HG02884 (cell line): ENCODE measurements at regions not wholly inside any gene's neighbourhood (a gene's known extent, or its start where the extent isn't known, plus 50 kb on each side); places are given as distances from the start of the nearest gene placed in this dataset.

Experiments
- ATAC-seq: cut with Tn5 transposase; IDR thresholded peaks from one replicate; pipeline ENCODE4 v1.9.1; 2021; ENCODE audit warnings: mild to moderate bottlenecking, moderate library complexity; ENCODE audit not compliant: unreplicated experiment

- no peak for ATAC-seq
These were observed 279.9 kb upstream of the NEBL start for GRCh38 chr10:21176934-21177480.

GRCh38 chr10:21175797-21176196, 278.7 kb upstream of the NEBL start:
- no peak for ATAC-seq

GRCh38 chr10:21174715-21175495, 277.8 kb upstream of the NEBL start:
- no peak for ATAC-seq

GRCh38 chr10:21173802-21174714, 276.9 kb upstream of the NEBL start:
- peak; percentile 40 for ATAC-seq

GRCh38 chr10:21172930-21173801, 276.1 kb upstream of the NEBL start:
- no peak for ATAC-seq

- no peak for ATAC-seq
These were observed 275.4 kb upstream of the NEBL start for GRCh38 chr10:21172542-21172929.

GRCh38 chr10:21171936-21172541, 274.9 kb upstream of the NEBL start:
- ATAC-seq, result no peak

GRCh38 chr10:21171197-21171935, 274.3 kb upstream of the NEBL start:
- ATAC-seq, result no peak

GRCh38 chr10:21170216-21170615, 273.1 kb upstream of the NEBL start:
- ATAC-seq, result no peak

GRCh38 chr10:21169271-21169670, 272.2 kb upstream of the NEBL start:
- ATAC-seq, result no peak

- ATAC-seq, result no peak
These were observed 270.3 kb upstream of the NEBL start for GRCh38 chr10:21167288-21168010.

- ATAC-seq, result no peak
These were observed 269.6 kb upstream of the NEBL start for GRCh38 chr10:21166557-21167287.

- ATAC-seq, result no peak
These were observed 268.4 kb upstream of the NEBL start for GRCh38 chr10:21165489-21165888.

- no peak for ATAC-seq
These were observed 267.6 kb upstream of the NEBL start for GRCh38 chr10:21164687-21165086.

- no peak for ATAC-seq
These were observed 265.8 kb upstream of the NEBL start for GRCh38 chr10:21162948-21163347.

- ATAC-seq, result no peak
These were observed 264.5 kb upstream of the NEBL start for GRCh38 chr10:21161647-21162046.

- no peak for ATAC-seq
These were observed 264.0 kb upstream of the NEBL start for GRCh38 chr10:21161090-21161625.

- ATAC-seq, result no peak
These were observed 263.0 kb upstream of the NEBL start for GRCh38 chr10:21160116-21160515.
